MM.1S (cell line): ENCODE measurements at regions not wholly inside any gene's neighbourhood (a gene's known extent, or its start where the extent isn't known, plus 50 kb on each side); places are given as distances from the start of the nearest gene placed in this dataset.

Source experiments
- DNase-seq: peaks from one replicate; pipeline ENCODE4 v3.0.0-alpha.2; 2015
- H2AFZ ChIP-seq: fragments of 300-600 bp; sonication (generic); 2 replicates; pipeline ENCODE4 v1.6.0; 2016; ENCODE audit warnings: antibody characterized with exemption, low read length
- H3F3A ChIP-seq: fragments of 300-600 bp; sonication (generic); 2 replicates; pipeline ENCODE4 v1.6.1; 2016; ENCODE audit warnings: mild to moderate bottlenecking, antibody characterized with exemption, low read length, moderate library complexity, mixed read lengths; ENCODE audit not compliant: insufficient read depth
- H3K27ac ChIP-seq: fragments of 300-600 bp; sonication (generic); 2 replicates; pipeline ENCODE4 v1.5.1; 2016; ENCODE audit warnings: mild to moderate bottlenecking, low read length
- H3K27me3 ChIP-seq: fragments of 300-600 bp; sonication (generic); replicated peaks from 2 replicates; pipeline ENCODE4 v1.6.0; 2016; ENCODE audit warnings: low read length; ENCODE audit not compliant: insufficient read depth
- H3K36me3 ChIP-seq: fragments of 300-600 bp; sonication (generic); replicated peaks from 2 replicates; pipeline ENCODE4 v1.6.1; 2016; ENCODE audit warnings: mild to moderate bottlenecking, low read length, mixed read lengths; ENCODE audit not compliant: insufficient read depth
- H3K4me1 ChIP-seq: fragments of 300-600 bp; sonication (generic); 2 replicates; pipeline ENCODE4 v1.6.1; 2016; ENCODE audit warnings: low read length, mixed read lengths
- H3K4me2 ChIP-seq: fragments of 300-600 bp; sonication (generic); 2 replicates; pipeline ENCODE4 v1.6.0; 2016; ENCODE audit warnings: low read depth, low read length
- H3K4me3 ChIP-seq: fragments of 300-600 bp; sonication (generic); 2 replicates; pipeline ENCODE4 v1.5.1; 2016; ENCODE audit warnings: low read length, mixed read lengths
- H3K79me2 ChIP-seq: fragments of 300-600 bp; sonication (generic); 2 replicates; pipeline ENCODE4 v1.6.1; 2016; ENCODE audit warnings: mixed run types, low read length, mixed read lengths
- H3K9ac ChIP-seq: fragments of 300-600 bp; sonication (generic); 2 replicates; pipeline ENCODE4 v1.6.1; 2016; ENCODE audit warnings: low read length, mixed read lengths
- H3K9me2 ChIP-seq: fragments of 300-600 bp; sonication (generic); replicated peaks from 2 replicates; pipeline ENCODE4 v1.6.1; 2016; ENCODE audit warnings: mild to moderate bottlenecking, low read length, mixed read lengths; ENCODE audit not compliant: insufficient read depth
- H3K9me3 ChIP-seq: fragments of 300-600 bp; sonication (generic); replicated peaks from 2 replicates; pipeline ENCODE4 v1.6.1; 2016; ENCODE audit warnings: mild to moderate bottlenecking, low read length, mixed read lengths; ENCODE audit not compliant: insufficient read depth
- H4K20me1 ChIP-seq: fragments of 300-600 bp; sonication (generic); 2 replicates; pipeline ENCODE4 v1.6.1; 2016; ENCODE audit warnings: mild to moderate bottlenecking, low read length, moderate library complexity, mixed read lengths; ENCODE audit not compliant: insufficient read depth
- EZH2 ChIP-seq: fragments of 300-600 bp; sonication (generic); optimal IDR thresholded peaks from 2 replicates; pipeline ENCODE3; 2017; ENCODE audit warnings: low read depth, mild to moderate bottlenecking, antibody characterized with exemption, low read length, mixed read lengths
- EZH2phosphoT487 ChIP-seq: fragments of 300-600 bp; sonication (generic); IDR thresholded peaks from 2 replicates; pipeline ENCODE4 v1.6.1; 2018; ENCODE audit warnings: antibody characterized with exemption, low read length
- TF ChIP-seq, protein P1 (sequence below): fragments of 300-600 bp; sonication (generic); IDR thresholded peaks from 2 replicates; pipeline ENCODE4 v1.5.1; 2016; ENCODE audit warnings: antibody characterized with exemption, low read length, mixed read lengths

DNA sequence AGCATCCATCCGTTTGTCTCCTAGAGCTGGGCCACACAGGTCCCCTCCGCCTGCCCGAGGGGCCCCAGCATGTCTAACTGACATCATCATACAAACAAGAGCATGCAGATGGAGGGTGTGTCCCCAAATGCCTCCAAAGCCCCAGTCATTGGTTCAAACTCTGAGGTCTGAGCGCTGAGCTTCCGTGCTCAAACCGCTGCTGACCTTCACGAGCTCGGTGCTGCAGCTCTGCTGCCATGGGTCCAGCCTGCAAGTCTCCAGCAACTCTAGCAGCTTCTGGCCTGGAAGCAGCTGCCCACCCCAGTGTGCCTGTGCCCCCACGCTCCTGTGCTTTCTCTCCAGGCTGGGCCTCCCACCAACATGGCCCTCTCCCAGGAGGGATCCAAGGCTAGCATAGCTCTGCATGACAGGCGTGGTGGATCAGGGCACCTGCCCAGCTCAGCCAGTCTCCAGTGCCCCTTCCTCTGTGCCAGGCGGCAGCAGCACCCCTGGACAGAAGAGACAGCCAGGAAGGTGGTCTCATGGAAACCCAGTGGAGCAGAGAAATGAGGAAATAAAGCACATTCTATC lies 131.6 kb upstream of the PMEPA1 start:
- Histone ChIP-seq H3K27me3 (peaks cover 88% of the 10 kb centered on the region), H4K20me1 (no peaks in the 10 kb centered on the region)

DNA sequence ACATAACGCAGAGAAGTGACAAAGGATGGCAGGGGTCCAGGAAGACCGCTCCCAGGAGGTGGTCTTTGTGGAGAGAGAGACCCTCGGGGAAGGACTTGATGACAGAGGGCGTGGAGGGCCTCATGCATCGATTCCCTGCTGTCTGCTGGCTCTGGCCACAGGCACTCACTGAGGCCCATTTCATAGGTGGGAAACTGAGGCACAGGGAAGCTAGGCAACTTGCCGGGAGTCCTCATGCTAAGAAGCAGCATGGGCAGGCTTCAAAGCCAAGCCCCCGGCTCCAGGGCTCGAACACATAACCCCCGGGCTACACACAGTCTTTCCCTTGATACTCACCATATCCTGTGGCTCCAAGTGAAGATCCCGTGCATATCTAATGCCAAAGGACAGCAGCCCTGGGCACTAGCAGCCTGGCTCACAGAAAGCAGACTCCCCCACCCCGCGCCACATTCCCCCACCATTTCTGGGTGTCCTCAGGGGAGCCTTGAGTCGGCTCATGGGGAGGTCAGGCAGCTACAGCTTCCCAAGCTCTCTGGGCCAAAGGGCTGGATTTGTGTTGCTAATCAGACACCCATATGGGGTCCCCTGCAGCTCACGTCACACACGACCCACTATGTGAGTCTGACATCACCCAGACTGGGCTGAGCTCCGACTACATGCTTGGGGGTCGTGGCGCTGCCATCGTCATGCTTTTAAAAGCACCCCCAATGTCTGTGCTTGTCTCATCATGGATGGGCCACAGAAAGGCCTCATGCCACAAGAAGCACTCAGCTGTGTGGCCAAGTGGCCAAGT lies 130.9 kb upstream of the PMEPA1 start:
- Histone ChIP-seq H3K4me1 (no peaks in the 10 kb centered on the region), H3K27ac (no peak overlapping the region), H3K36me3 (no peaks in the 10 kb centered on the region), H3K79me2 (no peaks in the 10 kb centered on the region), H3K9me3 (no peaks in the 10 kb centered on the region), H3K4me3 (no peak overlapping the region), H3K9ac (no peak overlapping the region), H4K20me1 (no peaks in the 10 kb centered on the region), H3K4me2 (no peak overlapping the region), H3F3A (no peaks in the 10 kb centered on the region), H3K27me3 (peaks cover 90% of the 10 kb centered on the region), H2AFZ (no peak overlapping the region), H3K9me2 (no peaks in the 10 kb centered on the region)
- TF ChIP-seq EZH2 (no peak), EZH2phosphoT487 (no peak)
- TF ChIP-seq, protein P1, sequence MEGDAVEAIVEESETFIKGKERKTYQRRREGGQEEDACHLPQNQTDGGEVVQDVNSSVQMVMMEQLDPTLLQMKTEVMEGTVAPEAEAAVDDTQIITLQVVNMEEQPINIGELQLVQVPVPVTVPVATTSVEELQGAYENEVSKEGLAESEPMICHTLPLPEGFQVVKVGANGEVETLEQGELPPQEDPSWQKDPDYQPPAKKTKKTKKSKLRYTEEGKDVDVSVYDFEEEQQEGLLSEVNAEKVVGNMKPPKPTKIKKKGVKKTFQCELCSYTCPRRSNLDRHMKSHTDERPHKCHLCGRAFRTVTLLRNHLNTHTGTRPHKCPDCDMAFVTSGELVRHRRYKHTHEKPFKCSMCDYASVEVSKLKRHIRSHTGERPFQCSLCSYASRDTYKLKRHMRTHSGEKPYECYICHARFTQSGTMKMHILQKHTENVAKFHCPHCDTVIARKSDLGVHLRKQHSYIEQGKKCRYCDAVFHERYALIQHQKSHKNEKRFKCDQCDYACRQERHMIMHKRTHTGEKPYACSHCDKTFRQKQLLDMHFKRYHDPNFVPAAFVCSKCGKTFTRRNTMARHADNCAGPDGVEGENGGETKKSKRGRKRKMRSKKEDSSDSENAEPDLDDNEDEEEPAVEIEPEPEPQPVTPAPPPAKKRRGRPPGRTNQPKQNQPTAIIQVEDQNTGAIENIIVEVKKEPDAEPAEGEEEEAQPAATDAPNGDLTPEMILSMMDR: no peak
- DNase-seq: no peak

More for the DNA sequence above, 131.6 kb upstream of the PMEPA1 start:
- H3K4me3 ChIP-seq: no peak overlapping the region
- no peaks in the 10 kb centered on the region for H3K9me2 ChIP-seq
- H2AFZ ChIP-seq: no peak overlapping the region
- DNase-seq: no peak
- no peaks in the 10 kb centered on the region for H3K4me1 ChIP-seq
- H3K36me3 ChIP-seq: no peaks in the 10 kb centered on the region
- H3F3A ChIP-seq: no peaks in the 10 kb centered on the region
- TF ChIP-seq, protein P1: no peak
- TF ChIP-seq EZH2phosphoT487 (no peak), EZH2 (no peak)
- no peak overlapping the region for H3K27ac ChIP-seq
- H3K9me3 ChIP-seq: no peaks in the 10 kb centered on the region
- H3K4me2 ChIP-seq: no peak overlapping the region
- H3K79me2 ChIP-seq: no peaks in the 10 kb centered on the region
- no peak overlapping the region for H3K9ac ChIP-seq

DNA sequence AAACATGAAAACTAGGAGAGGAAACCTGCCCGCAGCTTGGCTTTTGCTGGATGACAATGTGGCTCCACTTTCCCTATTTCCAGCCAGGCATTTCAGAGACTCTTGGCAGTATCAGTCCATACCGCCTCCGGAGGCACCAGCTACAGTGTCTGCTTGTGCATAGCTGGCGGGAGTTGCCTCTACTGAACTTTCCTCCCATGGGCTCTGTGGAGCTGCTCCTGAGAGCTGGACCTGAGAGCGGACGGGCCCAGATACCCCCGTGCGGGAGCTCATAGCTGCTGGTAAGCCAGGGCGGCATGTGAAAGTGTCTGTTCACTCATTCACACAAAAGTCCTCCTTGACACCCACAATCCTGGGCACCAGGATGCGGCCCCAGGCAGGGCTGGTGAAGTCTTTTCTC lies 130.3 kb upstream of the PMEPA1 start:
- Histone ChIP-seq H3K9me2 (no peaks in the 10 kb centered on the region), H3K36me3 (no peaks in the 10 kb centered on the region), H3K79me2 (no peaks in the 10 kb centered on the region), H3K9ac (no peak overlapping the region), H3K27me3 (peaks cover 90% of the 10 kb centered on the region), H2AFZ (no peak overlapping the region), H3K4me3 (no peak overlapping the region), H3K9me3 (no peaks in the 10 kb centered on the region), H3K4me1 (no peaks in the 10 kb centered on the region), H3K4me2 (no peak overlapping the region), H3F3A (no peaks in the 10 kb centered on the region), H3K27ac (no peak overlapping the region), H4K20me1 (no peaks in the 10 kb centered on the region)
- DNase-seq: no peak
- no peak for TF ChIP-seq EZH2phosphoT487
- TF ChIP-seq, protein P1: no peak
- TF ChIP-seq EZH2: no peak
